HPDE6-E6E7 (cell line): ENCODE measurements at regions not wholly inside any gene's neighbourhood (a gene's known extent, or its start where the extent isn't known, plus 50 kb on each side); places are given as distances from the start of the nearest gene placed in this dataset.
"Not testable (repeated sequence)": the region's sequence is repeated elsewhere in the genome, so short reads cannot be mapped to it uniquely, and the experiment has no call there.

Experiments
- DNase-seq: peaks from one replicate; pipeline ENCODE4 v3.0.0; 2011; ENCODE audit warnings: missing footprints; ENCODE audit errors: extremely low spot score

DNA sequence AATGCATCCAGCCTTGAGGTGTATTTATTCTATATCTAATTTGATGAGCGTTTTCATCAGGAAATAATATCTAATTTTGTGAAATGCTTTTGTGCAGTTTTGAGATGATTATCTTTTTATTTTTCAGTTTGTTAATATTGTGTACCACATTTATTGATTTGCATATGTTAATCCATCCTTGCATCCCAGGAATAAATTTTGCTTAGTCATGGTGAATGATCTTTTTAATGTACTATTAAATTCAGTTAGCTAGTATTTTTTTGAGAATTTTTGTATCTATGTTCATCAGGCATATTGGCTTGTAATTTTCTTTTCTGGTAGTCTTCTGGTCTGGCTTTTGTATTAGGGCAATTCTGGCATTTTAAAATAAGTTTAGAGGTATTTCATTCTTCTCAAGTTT is 697.5 kb upstream of the ADGRL4 start:
- no peak for DNase-seq

DNA sequence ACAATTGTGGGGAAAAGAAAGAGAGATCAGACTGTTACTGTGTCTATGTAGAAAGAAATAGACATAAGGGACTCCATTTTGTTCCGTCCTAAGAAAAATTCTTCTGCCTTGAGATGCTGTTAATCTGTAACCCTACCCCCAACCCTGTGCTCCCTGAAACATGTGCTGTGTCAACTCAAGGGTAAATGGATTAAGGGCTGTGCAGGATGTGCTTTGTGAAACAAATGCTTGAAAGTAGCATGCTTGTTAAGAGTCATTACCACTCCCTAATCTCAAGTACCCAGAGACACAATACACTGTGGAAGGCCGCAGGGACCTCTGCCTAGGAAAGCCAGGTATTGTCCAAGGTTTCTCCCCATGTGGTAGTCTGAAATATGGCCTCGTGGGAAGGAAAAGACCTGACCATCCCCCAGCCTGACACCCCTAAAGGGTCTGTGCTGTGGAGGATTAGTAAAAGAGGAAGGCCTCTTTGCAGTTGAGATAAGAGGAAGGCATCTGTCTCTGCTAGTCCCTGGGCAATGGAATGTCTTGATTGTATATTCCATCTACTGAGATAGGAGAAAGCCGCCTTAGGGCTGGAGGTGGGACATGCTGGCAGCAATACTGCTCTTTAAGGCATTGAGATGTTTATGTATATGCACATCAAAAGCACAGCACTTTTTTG is 695.9 kb upstream of the ADGRL4 start:
- DNase-seq = not testable (repeated sequence)

DNA sequence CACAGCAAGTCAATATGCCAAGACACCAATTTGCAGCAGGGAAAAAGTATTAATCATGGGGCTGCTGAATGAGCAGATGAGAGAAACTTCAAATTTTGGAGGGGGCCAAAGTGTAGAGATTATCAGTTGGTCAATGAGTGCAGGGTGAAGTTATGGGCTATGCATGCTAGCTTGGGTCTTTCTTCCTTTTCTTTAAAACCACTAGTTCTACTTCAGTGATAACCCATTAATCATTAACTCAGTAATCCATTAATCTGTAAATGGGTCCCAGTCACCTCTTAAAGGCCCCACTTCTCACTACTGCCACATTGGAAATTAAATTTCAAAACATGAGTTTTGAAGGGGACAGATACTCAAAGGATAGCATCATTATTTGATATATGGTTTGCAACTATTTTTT is 688.6 kb upstream of the ADGRL4 start:
- no peak for DNase-seq

DNA sequence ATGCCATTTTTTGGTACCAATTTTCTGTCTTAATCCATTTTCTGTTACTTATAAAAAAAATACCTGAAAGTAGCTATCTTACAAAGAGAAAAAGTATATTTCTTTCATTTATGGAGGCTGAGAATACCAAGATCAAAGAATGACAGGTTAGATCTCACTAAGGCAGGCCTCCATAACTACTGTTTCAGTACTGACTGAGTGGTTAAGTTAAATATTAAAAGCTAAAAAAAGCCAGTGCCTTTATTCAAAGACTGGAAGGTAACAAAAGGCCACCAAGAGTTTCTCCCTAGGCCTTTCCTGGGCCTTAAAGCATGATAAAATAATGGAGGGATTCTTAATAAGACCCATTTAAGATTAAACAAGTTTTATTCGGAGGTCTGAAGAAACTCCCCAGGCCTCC is 687.7 kb upstream of the ADGRL4 start:
- no peak for DNase-seq

DNA sequence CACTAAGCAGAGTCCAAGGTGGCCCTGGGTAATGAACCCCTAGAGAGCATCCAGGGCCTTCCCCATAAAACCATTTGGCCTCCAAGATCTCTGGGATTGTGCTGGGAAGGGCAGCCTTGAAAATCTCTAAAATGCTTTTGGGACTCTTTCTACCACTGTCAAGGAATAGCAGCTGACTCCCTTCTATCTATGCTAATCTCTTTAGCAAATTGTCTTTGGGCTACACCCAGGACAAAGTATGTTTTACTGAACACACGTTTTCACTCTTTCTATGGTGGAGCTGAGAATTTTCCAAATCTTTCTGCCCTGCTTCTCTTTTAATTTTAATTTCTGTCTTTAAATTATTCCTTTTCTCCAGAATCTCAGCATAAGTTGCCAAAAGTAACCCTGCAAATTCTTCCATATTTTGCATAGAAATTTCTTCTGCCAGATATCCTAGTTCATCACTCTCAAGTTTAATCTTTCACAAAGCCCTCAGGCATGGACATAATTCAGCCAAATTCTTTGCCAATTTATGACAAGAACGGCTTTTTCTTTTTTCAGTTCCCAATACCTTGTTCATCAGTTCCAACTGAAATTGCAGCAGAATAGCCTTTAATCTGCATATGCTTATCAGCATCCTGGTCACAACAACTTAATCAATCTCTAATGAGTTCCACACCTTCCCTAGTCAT is 687.0 kb upstream of the ADGRL4 start:
- DNase-seq = no peak

DNA sequence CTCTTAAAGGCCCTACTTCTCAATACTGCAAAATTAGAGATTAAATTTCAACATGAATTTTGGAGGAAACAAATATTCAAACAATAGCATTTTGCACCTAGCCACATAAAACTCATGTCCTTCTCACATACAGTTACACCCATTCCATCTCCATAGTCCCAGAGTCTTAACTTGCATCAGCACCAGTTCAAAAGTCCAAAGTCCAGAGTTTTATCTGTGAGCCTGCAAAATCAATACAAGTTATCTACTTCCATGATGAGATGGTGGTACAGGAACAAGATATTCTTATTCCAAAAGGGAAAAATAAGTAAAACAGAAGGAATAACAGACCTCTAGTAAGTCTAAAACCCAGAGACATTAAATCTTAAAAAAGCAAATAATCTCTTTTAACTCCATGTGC is 686.0 kb upstream of the ADGRL4 start:
- DNase-seq = no peak

DNA sequence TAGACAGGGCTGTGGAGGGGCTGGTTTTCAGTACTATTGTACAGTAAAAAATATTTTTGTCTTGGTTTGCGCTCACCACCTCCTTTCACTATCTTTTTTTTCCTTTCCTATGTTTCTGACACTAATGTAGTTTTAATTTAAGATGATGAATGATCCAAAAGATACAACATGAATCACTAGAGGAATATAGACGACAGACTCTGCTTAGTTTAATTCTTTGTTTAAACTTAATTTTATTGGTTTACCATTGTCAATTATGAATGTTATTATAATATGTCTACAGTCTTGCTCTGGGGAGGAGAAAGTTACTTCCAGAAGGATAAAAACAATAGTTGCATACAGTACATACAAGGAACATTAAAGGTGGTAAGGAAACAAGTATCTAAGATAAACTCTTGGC is 682.4 kb upstream of the ADGRL4 start:
- no peak for DNase-seq

DNA sequence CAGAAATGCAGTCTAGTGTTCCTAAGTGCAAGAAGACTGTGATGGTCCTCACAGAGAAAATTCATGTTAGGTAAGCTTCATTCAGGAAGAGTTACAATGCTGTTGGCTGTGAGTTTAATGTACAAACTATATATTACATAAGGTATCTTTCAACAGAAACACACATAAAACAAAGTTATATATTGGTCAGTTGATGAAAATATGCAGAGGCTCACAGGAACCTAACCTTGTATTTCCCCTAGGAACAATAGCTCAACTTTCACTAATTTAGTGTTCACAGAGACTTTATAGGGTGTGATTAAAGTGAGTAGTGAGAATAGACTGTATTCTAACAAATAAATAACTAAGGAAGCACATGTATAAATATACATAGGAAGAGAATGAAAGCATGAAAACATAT is 676.9 kb upstream of the ADGRL4 start:
- no peak for DNase-seq

DNA sequence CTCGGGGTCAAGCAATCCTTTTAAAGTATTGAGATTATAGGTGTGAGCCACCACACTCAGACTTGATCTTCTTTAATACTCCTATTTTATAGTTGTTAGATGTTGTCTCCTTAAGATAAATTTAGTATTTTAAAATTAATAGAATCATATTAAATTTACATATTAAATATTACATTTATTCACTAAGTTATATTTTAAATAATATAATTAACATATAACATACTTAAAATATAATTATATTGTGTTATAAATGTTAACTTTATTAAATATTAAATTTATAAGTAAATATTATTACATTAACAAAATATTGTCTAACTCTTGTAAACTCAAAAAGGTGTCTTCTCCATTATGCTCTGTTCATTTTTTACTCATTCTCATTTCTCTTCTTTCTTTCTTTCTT is 675.9 kb upstream of the ADGRL4 start:
- DNase-seq = no peak

DNA sequence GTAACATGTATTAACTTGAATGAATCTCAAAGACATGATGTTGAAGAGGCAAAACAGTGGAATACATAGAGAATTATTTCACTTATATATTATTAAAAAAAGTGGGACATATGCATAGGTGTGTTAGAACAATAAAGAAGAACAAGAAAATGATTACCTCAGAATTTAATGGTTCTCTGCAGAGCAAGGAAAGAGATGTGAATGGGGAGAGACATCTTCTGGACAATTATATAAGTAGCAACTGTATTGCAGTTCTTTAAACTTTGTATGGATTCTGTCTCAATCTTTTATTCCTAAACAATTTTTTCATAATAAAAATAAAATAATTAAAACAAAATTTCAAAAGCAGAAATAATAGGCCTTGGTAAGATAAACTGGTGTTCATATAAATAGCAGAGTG is 674.9 kb upstream of the ADGRL4 start:
- no peak for DNase-seq

DNA sequence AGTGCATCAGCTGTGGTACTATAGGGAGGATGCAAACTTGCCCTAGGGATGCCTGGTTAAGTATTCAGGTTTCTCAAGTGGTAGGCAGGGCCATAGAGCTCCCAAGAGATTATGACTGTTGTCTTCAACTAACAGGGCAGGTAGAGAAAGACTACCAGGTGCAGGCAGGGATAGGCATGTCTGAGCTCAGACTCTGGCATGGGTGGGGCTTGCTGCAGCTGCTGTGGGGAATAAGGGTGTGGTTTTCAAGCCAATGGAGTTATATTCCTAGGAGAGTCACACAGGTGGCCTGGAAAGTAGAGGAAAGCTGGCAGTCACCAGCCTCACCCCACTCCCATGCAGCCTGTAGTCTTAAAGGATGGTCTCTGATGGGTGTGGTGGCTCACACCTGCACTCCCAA is 673.4 kb upstream of the ADGRL4 start:
- DNase-seq = no peak

DNA sequence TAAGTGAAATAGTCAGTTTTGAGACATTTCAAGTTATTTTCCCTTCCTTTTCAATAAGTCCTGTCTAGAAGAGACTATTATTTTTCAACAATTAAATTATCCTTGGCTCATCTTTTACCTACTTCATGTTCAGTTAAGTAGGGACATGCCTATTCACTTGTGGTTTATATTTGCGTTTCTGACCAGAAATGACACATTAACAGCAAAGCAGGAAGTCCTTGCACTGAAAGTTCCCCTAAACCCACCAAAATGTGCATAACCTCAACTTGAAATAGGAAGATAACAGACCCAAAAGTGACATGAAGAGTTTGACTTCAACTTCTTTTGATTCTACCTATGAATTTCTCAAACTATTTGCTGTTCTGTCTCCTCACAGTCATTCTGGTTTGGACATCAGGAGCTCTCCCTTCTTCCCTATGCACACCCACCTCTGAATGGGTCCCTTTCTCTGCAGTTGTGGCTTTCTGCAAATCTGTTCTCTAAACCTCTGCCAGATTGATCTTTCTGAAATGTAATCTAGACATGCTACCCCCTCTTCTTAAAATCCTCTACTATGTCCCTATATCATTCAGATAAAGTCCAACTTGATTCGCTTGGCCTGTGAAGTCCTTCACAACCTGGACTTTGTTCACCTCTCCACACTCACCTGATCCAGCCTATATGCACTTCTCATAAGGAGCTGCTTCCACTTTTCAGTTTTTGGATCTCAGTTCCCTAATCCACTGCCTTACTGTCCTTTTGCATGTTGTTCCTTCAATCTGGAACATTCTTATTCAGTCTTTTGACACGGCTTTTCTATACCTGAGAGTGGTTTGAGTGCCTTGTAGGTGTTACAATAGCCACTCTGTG is 661.5 kb upstream of the ADGRL4 start:
- no peak for DNase-seq

DNA sequence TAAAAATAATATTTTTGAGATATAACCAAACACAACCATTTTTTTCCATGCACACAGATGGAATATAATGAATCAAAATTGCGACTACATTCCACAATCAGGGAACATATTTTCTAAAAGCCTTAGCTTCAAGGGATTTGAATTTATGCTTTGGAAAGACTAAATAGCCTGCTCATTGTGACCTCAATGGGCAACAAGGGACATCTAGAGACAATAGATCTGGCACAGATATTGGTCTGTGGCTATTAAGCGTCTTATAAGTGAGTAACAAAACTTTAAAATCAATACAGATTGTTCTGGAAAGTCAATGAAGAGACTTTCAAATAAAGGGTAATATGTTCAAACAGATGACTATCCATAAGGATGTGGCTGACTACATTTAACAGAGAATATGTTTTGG is 660.6 kb upstream of the ADGRL4 start:
- DNase-seq = no peak

DNA sequence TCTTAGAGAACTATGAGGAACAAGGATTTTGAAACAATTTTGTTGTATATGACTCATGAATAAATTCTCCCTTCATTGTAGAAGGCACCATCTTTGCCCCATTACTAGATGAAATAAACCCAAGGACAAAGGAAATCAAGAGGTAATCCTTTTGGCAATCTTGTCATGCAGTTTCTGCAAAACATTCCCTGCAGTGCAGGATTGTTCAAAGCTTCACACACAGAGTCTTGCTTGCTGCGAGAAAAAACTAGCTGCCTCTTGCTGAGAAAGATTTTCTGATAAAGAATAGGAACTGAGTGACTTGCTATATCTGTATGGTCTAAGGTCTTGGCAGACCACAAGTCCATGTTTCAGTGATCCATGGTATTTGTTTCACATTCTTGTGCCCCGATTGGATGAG is 657.4 kb upstream of the ADGRL4 start:
- no peak for DNase-seq

DNA sequence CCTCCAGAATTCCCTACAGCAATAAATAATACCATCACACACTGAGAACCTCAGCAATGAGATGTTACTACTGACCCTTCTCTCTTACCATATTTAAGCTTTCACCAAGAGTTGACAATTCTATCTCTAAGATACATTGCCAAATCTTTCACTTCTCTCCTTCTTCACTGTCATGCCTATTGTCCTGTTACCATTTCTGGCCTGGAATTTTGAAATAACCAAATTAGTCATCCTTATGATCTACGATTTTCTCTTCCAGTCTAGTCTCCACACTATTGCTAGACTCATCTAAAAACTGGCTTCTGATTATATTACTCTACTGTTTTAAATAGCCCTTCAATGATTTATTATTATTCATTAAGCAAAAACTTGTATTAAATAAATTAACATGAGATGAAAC is 656.1 kb upstream of the ADGRL4 start:
- no peak for DNase-seq

DNA sequence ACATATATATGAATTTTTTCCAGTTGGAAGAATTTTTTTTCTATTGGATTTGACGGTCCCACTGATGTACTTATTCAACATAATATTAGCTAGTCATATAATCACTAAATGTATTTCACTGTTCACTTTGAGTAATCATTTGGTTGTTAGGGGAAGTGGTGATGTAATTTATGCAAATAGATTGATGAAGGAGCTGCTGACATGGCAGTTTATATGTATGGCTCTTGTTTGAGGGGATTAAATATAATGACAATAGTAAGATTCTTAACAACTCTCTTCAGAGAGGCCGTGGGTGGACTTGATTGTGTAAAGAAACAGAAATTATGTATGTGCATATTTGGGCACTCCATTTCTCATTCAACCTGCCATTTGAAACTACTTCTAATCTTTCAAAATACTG is 653.6 kb upstream of the ADGRL4 start:
- DNase-seq = no peak

DNA sequence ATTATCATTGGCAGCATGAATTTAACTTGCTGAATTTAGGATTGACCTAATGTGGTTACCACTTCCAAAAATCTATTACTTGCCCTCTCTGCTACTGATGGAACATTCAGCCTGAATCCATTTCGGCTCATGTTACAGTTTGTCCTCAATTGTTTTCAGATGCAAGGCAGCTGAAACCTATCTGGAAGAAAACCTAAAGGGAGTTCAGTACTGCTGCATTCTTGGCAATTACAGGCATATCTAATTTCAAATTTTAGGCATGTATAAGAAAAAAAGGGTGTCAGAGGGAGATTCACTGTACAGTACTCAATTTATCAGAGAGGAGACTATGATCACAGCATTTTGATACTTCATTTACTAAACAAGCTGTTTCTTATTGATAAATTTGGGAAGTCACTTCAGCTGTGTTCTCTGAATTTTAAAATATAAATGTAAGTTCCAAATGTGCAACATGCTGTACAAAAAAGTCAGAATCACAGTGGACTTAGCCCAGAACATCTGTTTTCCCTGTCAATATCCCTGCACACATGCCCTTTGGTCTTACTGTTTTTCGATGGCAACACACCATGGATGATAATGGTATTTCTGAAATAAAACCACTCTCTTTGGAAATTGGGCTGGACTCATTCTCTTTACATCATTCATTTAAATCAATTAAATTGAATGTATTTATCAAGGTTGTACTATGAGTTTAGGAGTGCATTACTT is 651.6 kb upstream of the ADGRL4 start:
- DNase-seq = no peak

DNA sequence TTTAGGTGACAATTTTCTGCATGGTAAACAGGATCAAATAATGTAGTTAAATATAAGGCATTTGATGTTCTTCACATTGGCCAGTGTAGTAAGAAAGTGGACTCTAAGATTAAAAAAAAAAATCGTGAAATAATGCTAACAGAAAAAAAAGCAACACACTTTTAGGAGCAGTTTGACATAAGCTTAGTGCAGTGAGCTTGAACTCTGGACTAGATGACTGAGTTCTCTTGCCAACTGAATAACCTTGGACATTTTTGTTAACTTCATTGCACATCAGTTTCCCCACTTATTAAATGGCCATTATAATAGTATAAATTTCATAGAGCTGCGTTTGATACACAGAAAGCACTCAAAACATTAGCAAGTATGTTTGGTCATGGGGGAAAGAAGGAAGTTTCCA is 649.3 kb upstream of the ADGRL4 start:
- DNase-seq = no peak

DNA sequence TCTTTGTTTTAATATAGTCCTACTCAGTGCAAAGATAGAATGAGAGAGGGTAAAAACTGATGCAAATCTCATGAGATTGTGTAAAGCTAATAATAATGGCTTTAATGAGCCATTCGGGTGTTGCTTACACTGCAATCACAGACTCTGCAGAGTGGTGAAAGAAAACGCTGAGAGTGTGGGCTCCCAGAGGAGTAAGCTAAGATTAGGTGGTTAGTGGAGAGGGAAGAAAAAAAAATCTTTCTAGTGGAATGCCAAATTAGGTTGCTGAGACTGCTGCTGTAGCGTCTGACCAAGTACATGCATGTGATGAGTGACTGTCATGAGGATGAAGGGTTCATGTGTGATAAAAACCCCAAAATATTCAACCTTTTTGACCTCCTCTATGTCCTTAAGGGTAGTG is 645.9 kb upstream of the ADGRL4 start:
- no peak for DNase-seq

DNA sequence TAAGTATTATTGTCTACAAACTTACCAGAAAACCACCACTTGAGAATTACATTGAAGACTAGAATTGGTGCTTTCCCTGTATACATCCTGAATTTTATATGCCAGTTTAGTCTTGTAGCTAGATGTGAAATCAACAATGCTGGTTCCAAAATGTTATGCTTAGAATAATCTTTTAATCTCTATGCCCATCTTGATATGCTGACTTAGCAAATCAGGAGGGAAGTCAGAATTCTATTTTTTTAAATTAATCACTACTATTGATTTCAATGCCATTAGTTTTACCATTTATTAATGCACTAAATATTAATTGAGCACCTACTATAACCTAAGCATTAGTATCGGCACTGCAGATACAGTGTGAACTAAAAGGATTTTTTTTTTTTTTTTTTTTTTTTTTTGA is 641.6 kb upstream of the ADGRL4 start:
- no peak for DNase-seq

DNA sequence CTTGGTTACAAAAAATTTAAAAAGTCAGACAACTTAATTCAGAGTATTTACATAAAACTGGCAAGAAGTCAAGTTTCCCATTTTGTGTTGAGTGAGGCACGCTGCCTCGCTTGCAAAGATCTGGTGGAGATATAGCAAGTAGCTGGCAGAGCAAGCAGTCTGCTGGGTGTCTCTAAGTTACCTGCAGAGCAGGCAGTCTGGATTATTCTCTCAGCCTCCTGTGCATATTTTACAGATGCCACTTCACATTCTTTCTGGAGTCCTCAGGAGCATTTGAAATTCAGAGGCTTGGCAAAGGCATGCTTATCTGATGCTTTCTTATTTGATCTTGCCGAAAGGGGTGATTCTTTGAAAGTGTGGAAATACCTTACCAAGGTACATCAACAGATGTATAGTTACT is 640.4 kb upstream of the ADGRL4 start:
- no peak for DNase-seq

DNA sequence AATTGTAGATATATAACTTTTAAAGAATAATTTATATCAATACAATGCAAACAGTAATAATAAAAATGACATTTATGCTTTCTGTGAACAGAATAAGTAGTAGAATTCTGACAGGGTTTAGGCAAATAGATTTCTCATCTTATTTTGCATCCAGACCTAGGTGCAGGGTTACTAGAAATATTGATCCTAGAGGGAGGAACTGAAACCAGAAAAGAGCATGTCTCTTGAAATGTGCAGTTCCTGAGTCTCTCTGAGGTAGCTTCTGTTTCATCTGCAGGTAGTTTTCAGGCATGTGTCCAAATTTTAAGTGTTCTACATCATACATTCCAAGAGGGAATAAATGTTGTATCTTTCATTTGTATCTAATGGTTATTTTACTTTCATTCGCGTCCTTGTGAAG is 631.9 kb upstream of the ADGRL4 start:
- DNase-seq = no peak
